ENCODE measurements at regions not wholly inside any gene's neighbourhood (a gene's known extent, or its start where the extent isn't known, plus 50 kb on each side); places are given as distances from the start of the nearest gene placed in this dataset.
"Not testable (repeated sequence)": the region's sequence is repeated elsewhere in the genome, so short reads cannot be mapped to it uniquely, and the experiment has no call there.

GRCh38 chr19:30102239-30102638 is 160.2 kb downstream of the URI1 start:
- intact Hi-C loops (cut with micrococcal nuclease), result no loop called here

DNA sequence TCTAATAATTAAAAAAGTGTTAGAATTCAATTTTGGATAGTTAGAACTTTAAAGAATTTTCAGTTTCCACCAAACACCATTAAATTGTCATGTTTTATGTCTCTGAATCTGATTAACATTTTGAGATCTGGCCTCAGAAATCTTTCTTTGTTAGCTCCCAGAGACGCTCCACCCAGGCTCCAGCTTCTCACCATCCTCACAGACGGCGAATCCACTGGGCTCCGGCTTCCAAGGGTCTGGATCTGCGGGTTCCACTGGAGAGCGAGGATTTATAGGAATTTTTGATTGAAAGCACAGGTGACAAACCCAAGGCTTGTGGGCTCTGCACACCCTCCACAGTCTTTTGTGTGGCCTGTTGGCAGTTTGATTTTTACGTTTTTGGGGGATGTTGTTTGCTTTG is 160.6 kb downstream of the URI1 start:
- intact Hi-C loops (cut with micrococcal nuclease), result no loop called here

DNA sequence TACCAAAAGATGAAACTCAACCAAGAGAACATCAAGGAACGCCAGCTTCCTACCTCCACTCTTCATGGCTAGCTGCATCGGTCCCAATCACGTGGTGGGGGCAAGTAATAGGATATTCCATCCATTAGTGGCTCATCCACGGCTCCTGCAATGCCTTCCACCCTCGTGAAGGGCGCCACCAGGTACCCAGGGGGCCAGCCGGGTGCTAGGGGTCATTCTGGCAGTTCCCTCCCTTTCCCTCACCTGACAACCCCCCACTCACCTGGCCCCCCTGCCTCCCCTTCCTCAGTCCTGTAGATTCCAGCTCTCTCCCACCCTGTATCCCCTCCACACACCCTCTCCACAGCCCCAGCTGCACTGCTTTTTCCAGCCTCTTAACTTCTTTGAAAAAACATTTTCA is 161.9 kb downstream of the URI1 start:
- intact Hi-C loops (cut with micrococcal nuclease), result no loop called here

DNA sequence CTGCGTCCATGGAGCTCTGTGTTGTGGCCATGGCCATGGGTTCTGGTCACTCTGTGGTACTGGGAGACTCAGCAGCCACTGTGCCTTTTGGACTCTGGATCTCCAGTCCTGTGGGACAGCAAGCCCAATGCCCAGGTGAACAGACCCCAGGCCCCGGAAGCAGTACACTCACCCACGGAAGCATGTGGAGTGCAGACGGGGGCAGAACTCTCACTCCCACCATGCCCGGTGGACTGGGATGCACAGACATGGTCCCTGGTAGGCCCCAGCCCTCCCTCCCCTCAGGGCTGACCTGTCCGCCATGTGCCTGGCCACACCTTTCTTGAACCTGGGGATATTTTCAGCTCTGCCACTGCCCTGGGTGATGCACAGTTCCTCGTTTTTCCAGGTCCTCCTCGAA is 163.3 kb downstream of the URI1 start:
- intact Hi-C loops (cut with micrococcal nuclease), result no loop called here

DNA sequence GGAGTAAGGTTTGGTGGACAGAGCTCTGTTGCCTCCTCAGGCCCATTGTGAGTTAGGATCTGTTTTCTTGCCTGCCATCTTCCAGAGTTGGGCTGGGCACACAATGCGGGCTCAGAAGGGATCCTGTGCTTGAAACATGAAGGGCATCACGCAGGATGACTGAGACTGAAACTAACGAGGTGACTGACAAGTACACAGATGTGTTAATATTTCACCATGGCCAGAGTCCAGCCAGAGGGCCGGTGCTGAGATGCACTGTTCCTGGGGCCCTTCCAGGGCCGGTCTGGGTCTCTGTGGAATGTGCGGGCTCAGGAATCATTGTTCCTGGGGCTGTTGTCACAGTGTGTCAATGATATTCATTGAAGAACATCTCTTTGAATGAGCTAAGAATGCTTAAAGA is 163.7 kb downstream of the URI1 start:
- intact Hi-C loops (cut with micrococcal nuclease), result no loop called here

DNA sequence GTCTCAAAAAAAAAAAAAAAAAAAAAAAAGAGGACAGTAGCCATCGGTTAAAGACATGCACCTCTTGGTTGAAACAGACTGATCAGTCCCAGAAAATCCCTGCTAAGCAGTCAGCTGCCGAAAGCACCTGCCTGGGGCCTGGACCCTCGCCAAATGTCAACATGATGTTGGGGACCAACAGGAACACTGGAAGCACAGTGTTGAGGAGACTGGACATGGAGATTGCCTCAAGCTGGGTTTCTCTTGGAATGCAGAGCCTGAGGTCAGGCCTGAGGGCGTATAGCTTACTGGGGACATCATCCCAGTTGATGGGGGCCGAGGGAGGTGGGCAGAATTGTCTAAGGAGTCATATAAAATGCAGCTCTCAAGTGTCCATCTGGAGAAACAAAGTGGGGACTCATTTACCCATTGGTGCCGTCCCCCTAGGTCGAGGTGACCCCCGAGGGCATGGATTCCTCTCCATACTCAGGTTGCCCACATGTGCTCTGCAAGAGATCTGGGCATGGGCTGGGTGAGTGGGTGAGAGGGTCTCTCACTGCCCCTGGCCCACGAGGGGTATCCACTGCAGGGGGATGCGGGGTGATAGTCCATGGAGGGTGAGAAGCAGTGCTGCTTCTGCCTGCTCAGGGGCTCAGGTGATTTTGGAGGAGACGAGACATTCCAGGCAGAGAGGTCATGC is 164.5 kb downstream of the URI1 start:
- intact Hi-C loops (cut with micrococcal nuclease), result no loop called here

GRCh38 chr19:30107251-30107650 is 165.2 kb downstream of the URI1 start:
- intact Hi-C loops (cut with micrococcal nuclease), result no loop called here

- intact Hi-C loops (cut with micrococcal nuclease), result no loop called here
These were observed 167.5 kb downstream of the URI1 start for GRCh38 chr19:30109565-30109964.

- intact Hi-C loops (cut with micrococcal nuclease), result no loop called here
These were observed 169.2 kb downstream of the URI1 start for GRCh38 chr19:30111021-30111855.

GRCh38 chr19:30112171-30112570 is 170.1 kb downstream of the URI1 start:
- intact Hi-C loops (cut with micrococcal nuclease), result no loop called here

DNA sequence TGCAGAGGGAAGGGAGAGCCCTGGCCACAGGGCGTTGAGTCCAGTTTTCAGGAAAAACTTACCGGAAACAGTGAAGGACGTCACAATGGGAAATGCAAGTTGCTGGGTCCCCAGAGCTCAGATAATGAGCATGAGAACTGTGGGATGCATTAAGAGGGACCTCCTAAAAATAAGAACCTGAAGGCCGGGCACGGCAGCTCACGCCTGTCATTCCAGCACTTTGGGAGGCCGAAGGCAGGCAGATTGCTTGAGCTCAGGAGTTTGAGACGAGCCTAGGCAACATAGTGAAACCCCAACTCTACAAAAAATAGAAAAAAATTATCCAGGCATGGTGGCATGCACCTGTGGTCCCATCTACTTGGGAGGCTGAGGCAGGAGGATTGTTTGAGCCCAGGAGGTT is 170.6 kb downstream of the URI1 start:
- intact Hi-C loops (cut with micrococcal nuclease), result no loop called here

- intact Hi-C loops (cut with micrococcal nuclease), result no loop called here
These were observed 171.1 kb downstream of the URI1 start for GRCh38 chr19:30113186-30113585.

DNA sequence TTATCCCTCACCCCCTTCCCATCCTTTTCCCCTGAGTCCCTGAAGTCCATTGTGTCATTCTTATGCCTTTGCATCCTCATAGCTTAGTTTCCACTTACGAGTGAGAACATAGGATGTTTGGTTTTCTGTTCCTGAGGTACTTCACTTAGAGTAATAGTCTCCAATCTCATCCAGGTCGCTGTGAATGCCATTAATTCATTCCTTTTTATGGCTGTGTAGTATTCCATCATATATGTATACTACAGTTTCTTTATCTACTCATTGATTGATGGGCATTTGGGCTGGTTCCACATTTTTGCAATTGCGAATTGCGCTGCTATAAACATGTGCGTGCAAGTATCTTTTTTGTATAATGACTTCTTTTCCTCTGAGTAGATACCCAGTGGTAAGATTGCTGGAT is 172.1 kb downstream of the URI1 start:
- intact Hi-C loops (cut with micrococcal nuclease), result not testable (repeated sequence)

GRCh38 chr19:30115947-30116346 is 173.9 kb downstream of the URI1 start:
- intact Hi-C loops (cut with micrococcal nuclease), result no loop called here

- intact Hi-C loops (cut with micrococcal nuclease), result no loop called here
These were observed 174.5 kb downstream of the URI1 start for GRCh38 chr19:30116530-30116929.

DNA sequence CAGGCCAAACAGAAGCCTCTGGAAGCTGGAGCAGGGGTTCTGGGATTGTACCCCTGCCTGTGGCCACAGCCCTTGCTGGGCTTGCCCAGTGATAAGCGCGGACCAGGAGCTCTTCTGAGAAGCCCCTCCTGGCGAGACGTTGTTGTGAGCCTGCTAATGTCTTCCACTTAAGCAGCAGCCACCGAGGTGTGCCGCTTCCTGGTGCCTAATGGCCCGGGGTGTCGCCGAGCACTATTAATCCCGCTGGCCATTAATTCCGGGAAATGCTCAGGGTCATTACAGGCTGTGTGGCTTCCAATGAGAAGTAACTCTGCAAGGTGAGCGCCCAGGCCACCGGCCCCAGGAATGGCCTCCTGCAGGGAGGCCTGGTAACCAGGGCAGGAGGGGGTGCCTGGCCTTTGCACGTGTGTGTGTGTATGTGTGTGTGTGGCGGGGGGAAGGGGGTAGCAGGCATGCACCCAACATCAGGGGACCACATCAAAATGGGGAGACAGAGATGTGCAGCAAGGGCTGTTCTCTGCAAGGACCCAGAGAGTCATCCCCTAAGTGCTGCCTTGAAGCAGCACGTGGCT is 175.0 kb downstream of the URI1 start:
- intact Hi-C loops (cut with micrococcal nuclease), result no loop called here

- intact Hi-C loops (cut with micrococcal nuclease), result no loop called here
These were observed 175.7 kb downstream of the URI1 start for GRCh38 chr19:30117636-30118145.

DNA sequence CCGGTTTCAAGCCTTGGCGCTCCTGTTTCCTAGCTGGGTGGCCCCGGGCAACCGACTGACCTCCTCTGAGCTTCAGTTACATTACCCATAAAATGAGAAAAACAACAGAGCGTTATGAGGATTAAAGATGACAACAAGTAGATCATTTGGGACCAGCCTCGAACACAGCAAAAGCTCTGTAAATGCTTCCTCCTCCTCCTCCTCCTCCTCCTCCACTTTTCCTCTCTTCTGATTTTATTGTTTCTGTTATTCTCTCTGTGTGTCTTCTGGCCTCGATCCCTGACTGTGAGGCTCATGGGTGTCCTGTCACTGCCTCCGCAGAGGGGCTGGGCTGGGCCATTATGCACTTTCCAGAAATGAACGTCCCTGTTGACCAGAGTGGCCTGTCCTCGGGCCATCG is 176.2 kb downstream of the URI1 start:
- intact Hi-C loops (cut with micrococcal nuclease), result no loop called here

DNA sequence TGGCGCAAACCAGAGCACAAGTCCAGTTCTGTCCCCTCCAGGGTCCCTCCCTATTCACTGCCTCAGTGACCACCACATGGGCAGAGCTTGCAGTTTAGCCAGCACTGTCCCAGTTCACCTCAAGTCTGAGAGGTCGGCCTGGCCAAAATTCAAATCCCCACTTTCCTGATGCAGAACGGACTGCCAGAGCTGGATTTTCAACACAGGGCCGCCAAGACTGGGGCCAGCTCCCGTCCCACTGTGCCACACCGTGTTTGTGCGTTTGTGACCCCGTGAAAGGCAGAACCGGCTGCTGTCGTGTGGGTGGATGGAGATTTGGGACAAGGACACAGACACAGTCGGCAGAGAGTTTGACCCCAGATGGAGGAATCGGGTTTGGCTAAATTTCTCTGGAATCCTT is 176.7 kb downstream of the URI1 start:
- intact Hi-C loops (cut with micrococcal nuclease), result no loop called here

DNA sequence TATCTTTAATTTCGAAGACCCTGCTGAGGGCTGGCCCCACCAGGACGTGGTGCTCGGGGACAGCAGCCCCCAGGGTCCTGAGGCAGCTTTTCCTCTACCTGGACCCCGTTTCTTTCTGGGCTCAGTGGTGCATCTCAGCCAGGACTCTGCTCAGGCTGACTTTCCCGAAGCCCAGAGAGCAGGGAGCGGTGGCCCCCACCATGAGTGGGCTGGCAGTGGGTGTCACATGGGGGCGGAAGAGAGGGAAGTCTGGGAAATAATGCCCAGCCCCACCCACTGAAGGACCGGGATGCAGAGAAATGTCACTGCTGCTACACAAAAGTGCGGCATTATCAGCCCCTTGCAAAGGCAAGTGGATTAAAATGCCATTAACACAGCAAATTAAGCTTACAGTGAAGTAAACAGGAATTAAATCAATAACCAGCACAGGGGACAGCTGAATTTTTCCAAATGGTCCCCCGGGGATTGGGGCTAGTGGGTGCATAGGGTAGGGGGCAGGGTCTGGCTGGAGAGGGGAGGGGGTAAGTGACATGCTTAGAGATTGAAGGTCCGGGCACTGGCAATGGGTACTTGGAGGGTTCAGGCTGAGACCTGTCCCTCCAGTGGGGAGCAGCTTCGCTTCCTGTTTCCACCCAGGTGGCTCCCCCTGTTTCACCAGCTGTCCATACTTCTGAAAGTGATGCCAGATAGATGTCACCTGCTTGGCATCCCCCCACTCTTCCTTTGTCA is 177.3 kb downstream of the URI1 start:
- intact Hi-C loops (cut with micrococcal nuclease), result no loop called here

GRCh38 chr19:30120860-30121484 is 178.9 kb downstream of the URI1 start:
- intact Hi-C loops (cut with micrococcal nuclease), result no loop called here

Measured in T-helper 2 cell treated with Interferon-gamma antibody and Interleukin-4, amounts not matched to agents 100 ng/mL and 5 ng/mL, for 36 hours (primary cell).